ENCODE measurements at regions not wholly inside any gene's neighbourhood (a gene's known extent, or its start where the extent isn't known, plus 50 kb on each side); places are given as distances from the start of the nearest gene placed in this dataset.

DNA sequence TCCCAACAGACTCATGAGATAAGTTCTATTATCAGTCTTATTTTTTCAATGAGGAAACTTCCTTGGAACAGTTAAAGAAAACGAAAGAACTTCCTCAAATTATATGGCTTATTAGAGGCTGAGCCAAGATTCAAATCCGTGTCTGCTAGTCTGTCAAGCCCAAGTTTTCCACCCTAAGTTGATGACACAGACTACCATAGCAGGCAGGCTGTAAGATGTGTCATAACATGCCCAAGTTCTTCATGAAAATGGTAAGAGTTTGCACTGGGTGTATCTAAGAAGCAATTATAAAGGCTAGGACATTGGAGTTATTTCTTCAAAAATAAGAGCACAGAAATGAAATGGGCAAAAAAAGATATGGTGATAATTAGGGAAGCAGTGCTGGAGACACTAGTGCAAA is 634.5 kb downstream of the BRINP1 start:
- H3K4me3 Mint-ChIP-seq: no peak overlapping the region
- no peak overlapping the region for H3K27ac Mint-ChIP-seq
- H3K9me2 ChIP-seq (ENCODE audit: insufficient read depth): 0 out of 2 replicates have a peak, but pooled peaks cover 3% of the 10 kb centered on the region
- H3K4me1 ChIP-seq (ENCODE audit: insufficient read depth): no peaks in the 10 kb centered on the region
- no peaks in the 10 kb centered on the region for H4K20me1 ChIP-seq (replicated peaks; ENCODE audit: insufficient read depth)
- H3F3A ChIP-seq (replicated peaks; ENCODE audit: low read depth): no peaks in the 10 kb centered on the region
- H3K36me3 ChIP-seq (ENCODE audit: insufficient read depth): no peaks in the 10 kb centered on the region
- no peaks in the 10 kb centered on the region for H3K79me2 ChIP-seq (replicated peaks; ENCODE audit: insufficient read depth)
- TF ChIP-seq ZNF114 (CRISPR knock-in tag; IDR thresholded peaks at IDR 0.05) (no peak), JUNB (IDR thresholded peaks at IDR 0.05; ENCODE audit: unreplicated experiment) (no peak), STAT1 (IDR thresholded peaks at IDR 0.05; ENCODE audit: unreplicated experiment) (no peak), REST (IDR thresholded peaks at IDR 0.05; ENCODE audit: unreplicated experiment) (no peak), ZNF462 (CRISPR knock-in tag; IDR thresholded peaks at IDR 0.05) (no peak), ZNF331 (CRISPR knock-in tag; IDR thresholded peaks at IDR 0.05; ENCODE audit: low read depth) (no peak), EZH2 (IDR thresholded peaks at IDR 0.05; ENCODE audit: low read depth, unreplicated experiment) (no peak), NANOG (IDR thresholded peaks at IDR 0.05; ENCODE audit: borderline replicate concordance) (no peak), POLR2AphosphoS5 (IDR thresholded peaks at IDR 0.05; ENCODE audit: low read depth) (no peak), EZH2phosphoT487 (IDR thresholded peaks at IDR 0.05; ENCODE audit: unreplicated experiment) (no peak)
- TF ChIP-seq, protein P1, sequence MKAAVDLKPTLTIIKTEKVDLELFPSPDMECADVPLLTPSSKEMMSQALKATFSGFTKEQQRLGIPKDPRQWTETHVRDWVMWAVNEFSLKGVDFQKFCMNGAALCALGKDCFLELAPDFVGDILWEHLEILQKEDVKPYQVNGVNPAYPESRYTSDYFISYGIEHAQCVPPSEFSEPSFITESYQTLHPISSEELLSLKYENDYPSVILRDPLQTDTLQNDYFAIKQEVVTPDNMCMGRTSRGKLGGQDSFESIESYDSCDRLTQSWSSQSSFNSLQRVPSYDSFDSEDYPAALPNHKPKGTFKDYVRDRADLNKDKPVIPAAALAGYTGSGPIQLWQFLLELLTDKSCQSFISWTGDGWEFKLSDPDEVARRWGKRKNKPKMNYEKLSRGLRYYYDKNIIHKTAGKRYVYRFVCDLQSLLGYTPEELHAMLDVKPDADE (IDR thresholded peaks at IDR 0.05): no peak
- TF ChIP-seq, protein P2, sequence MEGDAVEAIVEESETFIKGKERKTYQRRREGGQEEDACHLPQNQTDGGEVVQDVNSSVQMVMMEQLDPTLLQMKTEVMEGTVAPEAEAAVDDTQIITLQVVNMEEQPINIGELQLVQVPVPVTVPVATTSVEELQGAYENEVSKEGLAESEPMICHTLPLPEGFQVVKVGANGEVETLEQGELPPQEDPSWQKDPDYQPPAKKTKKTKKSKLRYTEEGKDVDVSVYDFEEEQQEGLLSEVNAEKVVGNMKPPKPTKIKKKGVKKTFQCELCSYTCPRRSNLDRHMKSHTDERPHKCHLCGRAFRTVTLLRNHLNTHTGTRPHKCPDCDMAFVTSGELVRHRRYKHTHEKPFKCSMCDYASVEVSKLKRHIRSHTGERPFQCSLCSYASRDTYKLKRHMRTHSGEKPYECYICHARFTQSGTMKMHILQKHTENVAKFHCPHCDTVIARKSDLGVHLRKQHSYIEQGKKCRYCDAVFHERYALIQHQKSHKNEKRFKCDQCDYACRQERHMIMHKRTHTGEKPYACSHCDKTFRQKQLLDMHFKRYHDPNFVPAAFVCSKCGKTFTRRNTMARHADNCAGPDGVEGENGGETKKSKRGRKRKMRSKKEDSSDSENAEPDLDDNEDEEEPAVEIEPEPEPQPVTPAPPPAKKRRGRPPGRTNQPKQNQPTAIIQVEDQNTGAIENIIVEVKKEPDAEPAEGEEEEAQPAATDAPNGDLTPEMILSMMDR (conservative IDR thresholded peaks at IDR 0.05; ENCODE audit: low read depth in 2 of 2): no peak
- no peaks in the 10 kb centered on the region for H3K27me3 ChIP-seq (ENCODE audit: insufficient read depth)
- no peaks in the 10 kb centered on the region for H3K27me3 Mint-ChIP-seq (ENCODE audit: insufficient read depth, low read depth, poor library complexity)
- ATAC-seq (no peak), DNase-seq (ENCODE audit: low spot score) (no peak)
- H3K4me3 ChIP-seq: no peak overlapping the region
- H3K9me3 Mint-ChIP-seq: peaks cover 29% of the 10 kb centered on the region
- no peak overlapping the region for H2AFZ ChIP-seq
- H3K4me1 Mint-ChIP-seq: no peaks in the 10 kb centered on the region
- H3K36me3 Mint-ChIP-seq (ENCODE audit: low read depth): peaks cover 19% of the 10 kb centered on the region
- no peak overlapping the region for H3K27ac ChIP-seq (ENCODE audit: low read depth)
- no peak overlapping the region for H3K4me2 ChIP-seq

Data from GM23338 (cell line).